Ishikawa (cell line): ENCODE measurements at regions not wholly inside any gene's neighbourhood (a gene's known extent, or its start where the extent isn't known, plus 50 kb on each side); places are given as distances from the start of the nearest gene placed in this dataset.

Source experiments
- CEBPB ChIP-seq: IDR thresholded peaks from 2 replicates; pipeline ENCODE4 v1.6.1; 2012
- CREB1 ChIP-seq: IDR thresholded peaks from 2 replicates; pipeline ENCODE4 v1.6.1; 2012; ENCODE audit warnings: low read depth
- EGR1 ChIP-seq: IDR thresholded peaks from 2 replicates; pipeline ENCODE4 v1.6.1; 2012
- EP300 ChIP-seq: IDR thresholded peaks from 2 replicates; pipeline ENCODE4 v1.6.1; 2012; ENCODE audit warnings: borderline replicate concordance
- FOXM1 ChIP-seq: IDR thresholded peaks from 2 replicates; pipeline ENCODE4 v1.6.1; 2012; ENCODE audit warnings: low read depth, borderline replicate concordance
- MAX ChIP-seq: IDR thresholded peaks from 2 replicates; pipeline ENCODE4 v1.6.1; 2012
- TAF1 ChIP-seq: IDR thresholded peaks from 2 replicates; pipeline ENCODE4 v1.6.1; 2012; ENCODE audit warnings: low read depth, mild to moderate bottlenecking
- TCF12 ChIP-seq: IDR thresholded peaks from 2 replicates; pipeline ENCODE4 v1.6.1; 2012; ENCODE audit warnings: low read depth
- TEAD4 ChIP-seq: IDR thresholded peaks from 2 replicates; pipeline ENCODE4 v1.6.1; 2012
- YY1 ChIP-seq: IDR thresholded peaks from 2 replicates; pipeline ENCODE4 v1.6.1; 2012; ENCODE audit warnings: low read depth
- TF ChIP-seq, protein P1 (sequence below): IDR thresholded peaks from 2 replicates; pipeline ENCODE4 v1.6.1; 2012; ENCODE audit warnings: low read depth, mild to moderate bottlenecking

DNA sequence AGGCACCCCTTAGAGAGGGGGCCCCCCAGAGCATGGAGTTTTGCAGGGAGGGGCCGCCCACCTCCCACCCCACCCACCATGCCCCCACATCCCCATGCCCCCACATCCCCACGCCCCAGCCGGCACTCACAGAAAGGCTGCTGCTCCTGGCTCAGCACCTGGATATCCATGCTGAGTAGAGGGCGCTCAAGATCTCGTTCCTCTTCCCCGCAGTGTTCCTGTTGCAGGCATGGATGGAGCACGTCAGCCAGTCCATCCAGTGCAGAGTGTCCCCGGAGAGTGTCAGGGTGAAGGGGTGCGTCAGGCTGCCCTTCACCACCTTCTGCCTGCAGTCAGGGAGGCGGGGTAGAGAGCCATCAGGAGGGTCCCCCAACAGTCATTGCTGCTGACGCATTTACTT is 156.2 kb downstream of the CRYBB2 start:
- TF ChIP-seq YY1, result no peak
- TF ChIP-seq, protein P1, sequence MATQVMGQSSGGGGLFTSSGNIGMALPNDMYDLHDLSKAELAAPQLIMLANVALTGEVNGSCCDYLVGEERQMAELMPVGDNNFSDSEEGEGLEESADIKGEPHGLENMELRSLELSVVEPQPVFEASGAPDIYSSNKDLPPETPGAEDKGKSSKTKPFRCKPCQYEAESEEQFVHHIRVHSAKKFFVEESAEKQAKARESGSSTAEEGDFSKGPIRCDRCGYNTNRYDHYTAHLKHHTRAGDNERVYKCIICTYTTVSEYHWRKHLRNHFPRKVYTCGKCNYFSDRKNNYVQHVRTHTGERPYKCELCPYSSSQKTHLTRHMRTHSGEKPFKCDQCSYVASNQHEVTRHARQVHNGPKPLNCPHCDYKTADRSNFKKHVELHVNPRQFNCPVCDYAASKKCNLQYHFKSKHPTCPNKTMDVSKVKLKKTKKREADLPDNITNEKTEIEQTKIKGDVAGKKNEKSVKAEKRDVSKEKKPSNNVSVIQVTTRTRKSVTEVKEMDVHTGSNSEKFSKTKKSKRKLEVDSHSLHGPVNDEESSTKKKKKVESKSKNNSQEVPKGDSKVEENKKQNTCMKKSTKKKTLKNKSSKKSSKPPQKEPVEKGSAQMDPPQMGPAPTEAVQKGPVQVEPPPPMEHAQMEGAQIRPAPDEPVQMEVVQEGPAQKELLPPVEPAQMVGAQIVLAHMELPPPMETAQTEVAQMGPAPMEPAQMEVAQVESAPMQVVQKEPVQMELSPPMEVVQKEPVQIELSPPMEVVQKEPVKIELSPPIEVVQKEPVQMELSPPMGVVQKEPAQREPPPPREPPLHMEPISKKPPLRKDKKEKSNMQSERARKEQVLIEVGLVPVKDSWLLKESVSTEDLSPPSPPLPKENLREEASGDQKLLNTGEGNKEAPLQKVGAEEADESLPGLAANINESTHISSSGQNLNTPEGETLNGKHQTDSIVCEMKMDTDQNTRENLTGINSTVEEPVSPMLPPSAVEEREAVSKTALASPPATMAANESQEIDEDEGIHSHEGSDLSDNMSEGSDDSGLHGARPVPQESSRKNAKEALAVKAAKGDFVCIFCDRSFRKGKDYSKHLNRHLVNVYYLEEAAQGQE, result no peak
- TF ChIP-seq TEAD4, result no peak
- no peak for TF ChIP-seq CREB1
- no peak for TF ChIP-seq EGR1
- TF ChIP-seq CEBPB, result no peak
- no peak for TF ChIP-seq TCF12
- TF ChIP-seq EP300, result no peak
- no peak for TF ChIP-seq MAX
- TF ChIP-seq TAF1, result no peak
- no peak for TF ChIP-seq FOXM1
